Peyer's patch (tissue), 4 donors: ENCODE measurements at regions not wholly inside any gene's neighbourhood (a gene's known extent, or its start where the extent isn't known, plus 50 kb on each side); places are given as distances from the start of the nearest gene placed in this dataset.

Source experiments
- CTCF ChIP-seq, 6 experiments: fragments of 450-650 bp in 4 of 6; fragments of 200-600 bp in 2 of 6; sonication (generic) in 1 of 6; IDR thresholded peaks; one replicate each; pipeline ENCODE4 v1.5.1; 2017 to 2019; ENCODE audit warnings: antibody characterized with exemption in 6 of 6, mild to moderate bottlenecking in 3 of 6, moderate library complexity in 1 of 6
- POLR2A ChIP-seq, 2 donors: fragments of 450-650 bp; IDR thresholded peaks; one replicate each; pipeline ENCODE4 v1.5.1; 2017; ENCODE audit warnings: antibody characterized with exemption in 2 of 2, mild to moderate bottlenecking in 2 of 2, moderate library complexity in 2 of 2

- TF ChIP-seq CTCF (IDR thresholded peaks at IDR 0.05) (no peak), POLR2A (IDR thresholded peaks at IDR 0.05) (no peak)
These were observed 168.9 kb upstream of the PHF14 start for GRCh38 chr7:10804770-10805169.
